ENCODE measurements at regions not wholly inside any gene's neighbourhood (a gene's known extent, or its start where the extent isn't known, plus 50 kb on each side); places are given as distances from the start of the nearest gene placed in this dataset.

DNA sequence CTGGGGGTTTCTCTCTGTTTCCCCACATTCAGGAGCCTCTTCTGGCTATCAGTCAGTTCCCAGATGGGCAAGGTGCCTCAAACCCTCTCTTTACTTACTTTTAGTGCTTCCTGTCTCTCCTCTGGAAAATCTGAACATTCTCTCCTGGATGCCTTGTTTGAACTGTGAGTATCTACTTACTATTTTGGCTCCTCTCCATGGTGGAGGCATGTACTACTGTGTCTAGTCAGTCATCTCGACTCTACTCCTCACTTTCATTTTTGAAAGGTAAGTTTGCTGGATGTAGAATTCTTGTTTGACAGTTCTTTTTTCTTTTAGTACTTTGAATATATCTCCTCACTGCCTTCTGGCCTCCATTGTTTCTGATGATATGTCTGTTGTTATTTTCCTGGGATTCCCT is 70.9 kb upstream of the FAM78B start:
- TF ChIP-seq CTCF (IDR thresholded peaks at IDR 0.05 in 4 of 5, conservative IDR thresholded peaks at IDR 0.05 in 1 of 5): no peak
- no peak for TF ChIP-seq POLR2A (IDR thresholded peaks at IDR 0.05)

All from gastrocnemius medialis (tissue), 4 donors.